HG03442 (cell line): ENCODE measurements at regions not wholly inside any gene's neighbourhood (a gene's known extent, or its start where the extent isn't known, plus 50 kb on each side); places are given as distances from the start of the nearest gene placed in this dataset.
"Not testable (repeated sequence)": the region's sequence is repeated elsewhere in the genome, so short reads cannot be mapped to it uniquely, and the experiment has no call there.

Experiments
- ATAC-seq: cut with Tn5 transposase; IDR thresholded peaks from one replicate; pipeline ENCODE4 v1.9.1; 2021; ENCODE audit warnings: mild to moderate bottlenecking, moderate library complexity; ENCODE audit not compliant: unreplicated experiment

GRCh38 chr6:18527836-18528743 lies 140.9 kb downstream of the RNF144B start:
- no peak for ATAC-seq

GRCh38 chr6:18530201-18530600 lies 143.1 kb downstream of the RNF144B start:
- ATAC-seq = no peak

- ATAC-seq = no peak
Measured at GRCh38 chr6:18532139-18532538, 145.0 kb downstream of the RNF144B start.

GRCh38 chr6:18533793-18534192 lies 146.6 kb downstream of the RNF144B start:
- no peak for ATAC-seq

GRCh38 chr6:18536591-18537055 lies 149.5 kb downstream of the RNF144B start:
- ATAC-seq = no peak

GRCh38 chr6:18538315-18538714 lies 151.2 kb downstream of the RNF144B start:
- ATAC-seq = no peak

GRCh38 chr6:18543051-18543450 lies 155.9 kb downstream of the RNF144B start:
- ATAC-seq = no peak

GRCh38 chr6:18545142-18545541 lies 158.0 kb downstream of the RNF144B start:
- ATAC-seq = not testable (repeated sequence)

GRCh38 chr6:18545726-18546125 lies 158.6 kb downstream of the RNF144B start:
- no peak for ATAC-seq

GRCh38 chr6:18550119-18550518 lies 163.0 kb downstream of the RNF144B start:
- ATAC-seq = no peak

- no peak for ATAC-seq
Measured at GRCh38 chr6:18551228-18551627, 164.1 kb downstream of the RNF144B start.

- no peak for ATAC-seq
Measured at GRCh38 chr6:18555750-18556149, 168.6 kb downstream of the RNF144B start.

- no peak for ATAC-seq
Measured at GRCh38 chr6:18561037-18561750, 174.0 kb downstream of the RNF144B start.

- no peak for ATAC-seq
Measured at GRCh38 chr6:18562726-18563125, 175.6 kb downstream of the RNF144B start.

GRCh38 chr6:18564775-18565174 lies 177.6 kb downstream of the RNF144B start:
- no peak for ATAC-seq

GRCh38 chr6:18565231-18565630 lies 178.1 kb downstream of the RNF144B start:
- ATAC-seq = no peak

GRCh38 chr6:18567380-18567779 lies 180.2 kb downstream of the RNF144B start:
- no peak for ATAC-seq

- ATAC-seq = no peak
Measured at GRCh38 chr6:18577491-18577890, 190.3 kb downstream of the RNF144B start.

- ATAC-seq = no peak
Measured at GRCh38 chr6:18579166-18579565, 192.0 kb downstream of the RNF144B start.

- ATAC-seq = no peak
Measured at GRCh38 chr6:18579869-18580268, 192.7 kb downstream of the RNF144B start.

- no peak for ATAC-seq
Measured at GRCh38 chr6:18584372-18584771, 197.2 kb downstream of the RNF144B start.

GRCh38 chr6:18585032-18585573 lies 198.0 kb downstream of the RNF144B start:
- ATAC-seq = no peak
